AG04450 (cell line): ENCODE measurements at regions not wholly inside any gene's neighbourhood (a gene's known extent, or its start where the extent isn't known, plus 50 kb on each side); places are given as distances from the start of the nearest gene placed in this dataset.

Experiments
- CTCF ChIA-PET: fragments of 300-600, 350-600 bp; formaldehyde crosslinking; extraction: SDS; loops from one replicate; lab custom pipeline; 2022; ENCODE audit warnings: antibody characterized with exemption, inconsistent platforms; lab: Charles Lee
- POLR2A ChIA-PET: fragments of 350-600 bp; formaldehyde crosslinking; extraction: SDS; loops from one replicate; lab custom pipeline; 2021; ENCODE audit warnings: antibody characterized with exemption, inconsistent platforms; lab: Yijun Ruan, JAX
- DNase-seq: peaks from one replicate; pipeline ENCODE4 v3.0.0-alpha.2; 2011; ENCODE audit warnings: low read depth, low spot score
- H3K27ac ChIP-seq: one replicate; pipeline ENCODE4 v1.5.1; 2012; ENCODE audit warnings: low read depth, low read length, control low read depth
- H3K27me3 ChIP-seq: one replicate; pipeline ENCODE4 v1.6.0; 2012; ENCODE audit warnings: low read length; ENCODE audit not compliant: control insufficient read depth, insufficient read depth
- H3K4me3 ChIP-seq: 2 replicates; pipeline ENCODE4 v1.5.1; 2011; ENCODE audit warnings: mild to moderate bottlenecking, low read depth, low read length, control low read depth
- H3K9me3 ChIP-seq: 2 replicates; pipeline ENCODE4 v1.5.1; 2012; ENCODE audit warnings: low read length; ENCODE audit not compliant: control insufficient read depth, insufficient read depth
- CTCF ChIP-seq: IDR thresholded peaks from 2 replicates; pipeline ENCODE4 v1.5.1; 2011; ENCODE audit warnings: low read depth, low read length, control low read depth, inconsistent platforms

DNA sequence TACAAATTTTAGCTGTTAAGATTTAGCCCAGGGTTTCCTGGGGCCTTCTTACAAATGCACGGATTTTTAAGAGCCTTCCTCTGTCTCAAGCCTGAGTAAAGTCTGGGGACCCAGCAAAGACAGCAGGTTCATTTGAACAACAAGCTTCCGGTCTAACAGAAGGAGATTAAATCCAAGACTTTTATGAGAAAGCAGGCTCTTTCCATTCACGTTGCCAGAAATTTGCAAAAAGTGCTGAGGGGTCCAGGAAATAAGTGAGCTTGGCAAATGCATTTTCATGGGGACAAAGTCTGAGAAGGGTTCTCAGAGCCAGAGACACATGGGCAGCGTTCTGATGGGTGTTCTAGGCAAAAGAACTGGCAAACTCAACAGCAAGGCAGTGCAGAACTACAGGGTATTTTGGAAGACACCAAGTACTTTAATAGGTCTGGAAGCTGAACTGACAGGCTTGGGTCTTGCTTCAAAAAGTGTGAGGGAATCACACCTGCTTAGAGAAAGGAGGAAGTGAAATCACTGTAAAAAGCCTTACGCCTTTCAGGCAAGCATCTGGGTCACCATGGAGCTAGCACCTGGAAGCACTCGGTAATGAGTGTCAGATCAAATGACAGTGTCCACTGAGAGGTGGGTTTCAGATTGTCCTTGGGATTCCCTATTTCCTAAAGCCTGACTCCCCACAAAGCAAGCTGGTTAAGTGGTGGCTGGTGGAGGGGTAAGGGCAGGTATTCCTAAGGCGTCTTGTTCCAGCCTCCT is 115.8 kb upstream of the ARHGEF3 start:
- no peaks in the 10 kb centered on the region for H3K9me3 ChIP-seq
- CTCF ChIA-PET, result no interaction called here
- POLR2A ChIA-PET, result no interaction called here
- no peak overlapping the region for H3K27ac ChIP-seq
- no peak for DNase-seq
- H3K27me3 ChIP-seq, result peaks cover 11% of the 10 kb centered on the region
- no peak for TF ChIP-seq CTCF
- H3K4me3 ChIP-seq, result no peak overlapping the region

GRCh38 chr3:56916716-56917360 is 115.1 kb upstream of the ARHGEF3 start:
- Histone ChIP-seq H3K27me3 (peaks cover 11% of the 10 kb centered on the region), H3K9me3 (no peaks in the 10 kb centered on the region), H3K4me3 (no peak overlapping the region), H3K27ac (no peak overlapping the region)
- CTCF ChIA-PET, result no interaction called here
- TF ChIP-seq CTCF, result no peak
- POLR2A ChIA-PET, result no interaction called here
- no peak for DNase-seq

DNA sequence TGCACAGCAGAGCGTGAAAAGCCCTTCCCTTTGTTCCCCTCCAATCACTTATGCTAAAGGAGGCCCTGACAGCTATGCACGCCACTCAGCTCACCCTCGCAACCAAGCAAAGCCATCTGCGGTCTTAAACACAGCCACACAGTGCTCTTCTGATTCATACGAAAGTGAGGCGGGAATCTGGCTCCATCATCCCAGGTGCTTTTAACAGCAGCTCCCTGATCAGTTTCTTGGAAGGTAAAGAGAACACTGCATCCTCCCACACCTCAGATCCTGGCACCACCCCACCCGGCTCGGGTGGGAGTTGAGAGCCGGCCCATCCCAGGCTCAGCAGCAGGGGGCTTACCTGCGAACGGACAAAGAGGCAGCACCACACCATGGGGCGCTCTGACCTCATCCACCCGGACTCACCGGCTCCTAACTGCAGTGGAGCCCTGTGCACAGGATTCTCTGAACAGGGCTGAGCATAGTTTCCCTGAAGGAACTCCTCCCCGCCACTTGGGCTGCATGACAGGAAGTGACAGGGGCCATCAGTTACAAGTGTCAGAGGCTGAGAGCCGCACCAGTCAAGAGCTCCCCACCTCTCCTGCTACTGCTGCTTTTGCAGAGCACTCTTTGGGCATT is 114.3 kb upstream of the ARHGEF3 start:
- H3K4me3 ChIP-seq, result no peak overlapping the region

GRCh38 chr3:56914646-56915045 is 112.9 kb upstream of the ARHGEF3 start:
- ChIA-PET POLR2A (no interaction called here), CTCF (no interaction called here)
- Histone ChIP-seq H3K9me3 (no peaks in the 10 kb centered on the region), H3K27ac (no peak overlapping the region), H3K4me3 (no peak overlapping the region), H3K27me3 (peaks cover 11% of the 10 kb centered on the region)
- no peak for DNase-seq
- no peak for TF ChIP-seq CTCF

More for the DNA sequence above, 114.3 kb upstream of the ARHGEF3 start:
- H3K27ac ChIP-seq, result no peak overlapping the region
- ChIA-PET CTCF (no interaction called here), POLR2A (no interaction called here)
- no peak for TF ChIP-seq CTCF
- DNase-seq, result no peak
- H3K27me3 ChIP-seq, result peaks cover 11% of the 10 kb centered on the region
- no peaks in the 10 kb centered on the region for H3K9me3 ChIP-seq

GRCh38 chr3:56911363-56911762 is 109.6 kb upstream of the ARHGEF3 start:
- POLR2A ChIA-PET, result no interaction called here
- CTCF ChIA-PET, result no interaction called here
- H3K9me3 ChIP-seq, result no peaks in the 10 kb centered on the region
- H3K27ac ChIP-seq, result no peak overlapping the region
- H3K27me3 ChIP-seq, result no peaks in the 10 kb centered on the region
- no peak overlapping the region for H3K4me3 ChIP-seq
- no peak for TF ChIP-seq CTCF
- DNase-seq, result no peak
